ENCODE measurements at regions not wholly inside any gene's neighbourhood (a gene's known extent, or its start where the extent isn't known, plus 50 kb on each side); places are given as distances from the start of the nearest gene placed in this dataset.

DNA sequence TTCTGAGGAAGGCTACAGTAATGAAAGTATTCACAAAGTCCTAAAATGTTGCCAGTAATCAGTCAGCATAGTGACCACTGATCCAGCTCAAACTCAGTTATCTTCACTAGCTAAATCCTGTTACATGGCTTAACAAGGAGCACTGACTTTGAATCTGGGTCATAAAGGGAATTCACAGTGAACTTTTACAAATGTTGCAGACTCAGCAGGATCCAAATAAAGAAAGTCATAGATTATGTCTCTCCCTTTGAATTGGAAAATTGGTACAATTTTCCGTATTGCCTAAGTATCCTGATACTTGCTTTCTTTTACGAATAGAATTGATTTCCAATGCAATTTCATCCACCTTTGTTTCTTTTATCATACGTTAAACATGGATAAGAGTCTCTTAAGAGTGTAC, 431.5 kb upstream of the CNTN6 start:
- TF ChIP-seq, protein P1, sequence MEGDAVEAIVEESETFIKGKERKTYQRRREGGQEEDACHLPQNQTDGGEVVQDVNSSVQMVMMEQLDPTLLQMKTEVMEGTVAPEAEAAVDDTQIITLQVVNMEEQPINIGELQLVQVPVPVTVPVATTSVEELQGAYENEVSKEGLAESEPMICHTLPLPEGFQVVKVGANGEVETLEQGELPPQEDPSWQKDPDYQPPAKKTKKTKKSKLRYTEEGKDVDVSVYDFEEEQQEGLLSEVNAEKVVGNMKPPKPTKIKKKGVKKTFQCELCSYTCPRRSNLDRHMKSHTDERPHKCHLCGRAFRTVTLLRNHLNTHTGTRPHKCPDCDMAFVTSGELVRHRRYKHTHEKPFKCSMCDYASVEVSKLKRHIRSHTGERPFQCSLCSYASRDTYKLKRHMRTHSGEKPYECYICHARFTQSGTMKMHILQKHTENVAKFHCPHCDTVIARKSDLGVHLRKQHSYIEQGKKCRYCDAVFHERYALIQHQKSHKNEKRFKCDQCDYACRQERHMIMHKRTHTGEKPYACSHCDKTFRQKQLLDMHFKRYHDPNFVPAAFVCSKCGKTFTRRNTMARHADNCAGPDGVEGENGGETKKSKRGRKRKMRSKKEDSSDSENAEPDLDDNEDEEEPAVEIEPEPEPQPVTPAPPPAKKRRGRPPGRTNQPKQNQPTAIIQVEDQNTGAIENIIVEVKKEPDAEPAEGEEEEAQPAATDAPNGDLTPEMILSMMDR (IDR thresholded peaks at IDR 0.05; ENCODE audit: control extremely low read depth, extremely low read depth, low read depth, missing control alignments), result no peak
- ChIA-PET POLR2A (no interaction called here), CTCF (no interaction called here)
- DNase-seq (ENCODE audit: extremely low spot score), result no peak

DNA sequence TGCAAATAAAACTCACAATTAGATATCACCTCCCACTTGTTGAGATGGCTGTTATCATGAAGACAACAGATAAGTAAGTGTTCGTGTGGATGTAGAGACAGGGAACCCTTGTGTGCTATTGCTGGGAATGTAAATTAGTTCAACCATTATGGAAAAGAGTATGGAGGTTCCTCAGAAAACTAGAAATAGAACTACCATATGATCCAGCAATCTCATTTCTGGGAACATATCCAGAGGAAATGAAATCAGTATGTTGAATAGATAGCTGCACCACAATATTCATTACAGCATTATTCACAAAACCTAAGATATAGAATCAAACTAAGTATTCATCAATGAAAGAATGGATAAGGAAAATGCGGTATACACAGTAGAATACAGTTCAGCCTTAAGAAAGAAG, 418.7 kb upstream of the CNTN6 start:
- TF ChIP-seq, protein P1 (IDR thresholded peaks at IDR 0.05; ENCODE audit: control extremely low read depth, extremely low read depth, low read depth, missing control alignments), result no peak
- DNase-seq (ENCODE audit: extremely low spot score), result no peak
- POLR2A ChIA-PET, result no interaction called here
- CTCF ChIA-PET, result no interaction called here

DNA sequence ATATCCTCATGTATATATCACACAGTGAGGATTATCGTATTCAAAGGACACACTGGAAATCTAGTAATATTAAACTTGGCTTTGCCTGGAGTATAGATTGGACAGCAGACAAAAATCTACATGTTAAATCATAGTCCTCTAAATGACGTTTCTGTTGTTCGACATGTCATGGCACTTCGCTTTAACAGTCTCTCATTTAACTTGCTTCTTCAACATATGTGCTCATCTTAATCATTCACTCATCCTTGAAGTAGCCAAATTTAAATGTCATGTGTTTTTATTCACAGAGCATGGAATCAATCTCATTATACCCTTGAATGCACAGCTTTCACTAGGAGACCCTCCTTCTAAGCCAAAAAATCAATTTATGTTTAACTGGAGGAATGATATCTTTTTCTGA, 417.0 kb upstream of the CNTN6 start:
- TF ChIP-seq, protein P1 (IDR thresholded peaks at IDR 0.05; ENCODE audit: control extremely low read depth, extremely low read depth, low read depth, missing control alignments), result no peak
- DNase-seq (ENCODE audit: extremely low spot score), result no peak
- ChIA-PET POLR2A (no interaction called here), CTCF (no interaction called here)

DNA sequence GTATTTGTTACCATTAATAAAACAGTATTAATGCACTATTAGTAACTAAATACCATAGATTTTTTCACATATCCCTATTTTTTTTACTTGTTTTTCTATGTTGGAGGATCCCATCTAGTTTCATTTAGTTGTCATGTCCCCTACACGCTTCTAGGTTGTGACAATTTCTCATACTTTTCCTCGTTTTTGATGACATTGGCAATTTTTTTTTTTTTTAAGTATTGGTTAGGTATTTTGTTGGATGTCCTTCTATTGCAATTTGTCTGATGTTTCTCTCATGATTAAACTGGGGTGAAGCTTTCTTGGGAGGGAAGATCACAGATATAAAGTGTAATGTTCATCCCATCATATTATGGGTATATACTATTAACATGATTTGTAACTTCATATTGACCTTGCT, 409.1 kb upstream of the CNTN6 start:
- no peak for DNase-seq (ENCODE audit: extremely low spot score)
- CTCF ChIA-PET, result no interaction called here
- POLR2A ChIA-PET, result no interaction called here
- TF ChIP-seq, protein P1 (IDR thresholded peaks at IDR 0.05; ENCODE audit: control extremely low read depth, extremely low read depth, low read depth, missing control alignments), result no peak

DNA sequence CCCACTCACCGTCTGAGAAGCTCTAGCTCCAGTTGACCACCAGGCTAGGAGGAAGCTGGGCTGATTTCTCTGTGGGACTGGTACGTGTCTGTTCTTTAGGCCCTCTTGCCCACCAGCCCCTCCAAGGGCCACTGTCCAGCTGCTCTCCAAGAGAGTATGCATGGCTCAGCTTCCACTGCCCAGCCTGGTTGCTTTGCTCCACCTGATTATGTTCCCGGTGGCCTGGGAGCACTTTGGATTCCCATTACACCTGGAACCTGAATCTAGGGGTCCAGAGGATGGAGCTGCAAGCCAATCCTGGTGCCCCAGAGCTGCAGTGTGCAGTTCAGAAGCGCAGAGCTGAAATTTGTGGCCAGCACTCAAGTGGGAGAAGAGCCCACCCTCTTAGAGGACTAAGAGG, 402.1 kb upstream of the CNTN6 start:
- DNase-seq (ENCODE audit: extremely low spot score), result no peak
- TF ChIP-seq, protein P1 (IDR thresholded peaks at IDR 0.05; ENCODE audit: control extremely low read depth, extremely low read depth, low read depth, missing control alignments), result no peak
- POLR2A ChIA-PET, result no interaction called here
- CTCF ChIA-PET, result interaction anchor here (0.7 kb wide), 1 partner anchor 63 kb away, joined by 3 read pairs; no protein-coding TSS in a partner anchor

DNA sequence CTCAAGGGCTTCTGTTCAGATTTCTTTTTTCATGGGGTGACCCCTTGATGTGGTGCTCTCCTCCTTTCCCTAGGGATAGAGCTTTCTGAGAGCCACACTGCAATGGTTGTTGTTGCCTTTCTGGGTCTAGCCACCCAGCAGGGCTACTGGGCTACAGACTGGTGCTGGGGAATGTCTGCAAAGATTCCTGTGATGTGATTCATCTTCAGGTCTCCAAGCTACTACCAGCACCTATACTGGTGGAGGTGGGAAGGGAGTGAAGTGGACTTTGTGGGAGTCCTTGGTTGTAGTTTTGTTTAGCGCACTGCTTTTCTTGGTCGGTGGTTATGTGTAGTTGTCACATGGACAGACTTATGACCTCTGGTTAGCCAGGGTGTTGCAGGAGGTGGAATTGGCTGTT, 392.3 kb upstream of the CNTN6 start:
- ChIA-PET CTCF (interaction anchor here (1.0 to 1.8 kb wide), 3 partner anchors 8 to 15 kb away, joined by 4 read pairs; no protein-coding TSS in a partner anchor), POLR2A (no interaction called here)
- TF ChIP-seq, protein P1 (IDR thresholded peaks at IDR 0.05; ENCODE audit: control extremely low read depth, extremely low read depth, low read depth, missing control alignments), result no peak
- DNase-seq (ENCODE audit: extremely low spot score), result no peak

DNA sequence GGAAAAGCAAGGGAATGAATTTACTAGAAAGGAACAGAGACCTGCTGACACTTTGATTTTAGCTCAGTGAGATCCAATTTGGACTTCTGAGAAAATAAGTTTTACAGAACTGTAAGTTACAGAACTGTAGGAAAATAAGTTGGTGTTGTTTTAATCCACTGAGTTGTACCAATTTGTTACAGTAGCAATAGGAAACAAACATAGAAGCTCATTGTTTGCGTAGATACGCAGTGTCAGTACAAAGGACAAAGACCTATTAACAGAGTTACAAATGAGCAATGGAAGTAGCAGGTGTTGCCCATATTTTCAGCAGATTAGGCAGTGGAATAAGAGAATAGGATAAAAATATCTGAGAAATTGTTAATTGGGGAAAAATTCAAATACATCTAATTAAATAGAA, 385.8 kb upstream of the CNTN6 start:
- CTCF ChIA-PET, result interaction anchor here (1.5 kb wide), 1 partner anchor 10 kb away, joined by 4 read pairs; no protein-coding TSS in a partner anchor
- no peak for DNase-seq (ENCODE audit: extremely low spot score)
- POLR2A ChIA-PET, result no interaction called here
- TF ChIP-seq, protein P1 (IDR thresholded peaks at IDR 0.05; ENCODE audit: control extremely low read depth, extremely low read depth, low read depth, missing control alignments), result no peak

Measured in GM10248 (cell line).